T follicular helper cell (primary cell): ENCODE measurements at regions not wholly inside any gene's neighbourhood (a gene's known extent, or its start where the extent isn't known, plus 50 kb on each side); places are given as distances from the start of the nearest gene placed in this dataset.
"Not testable (repeated sequence)": the region's sequence is repeated elsewhere in the genome, so short reads cannot be mapped to it uniquely, and the experiment has no call there.

Source experiments
- DNase-seq: peaks from one replicate; pipeline ENCODE4 v3.0.0-alpha.2; 2020; ENCODE audit warnings: low read depth

- no peak for DNase-seq
These were observed 524.8 kb upstream of the MAN1A1 start for GRCh38 chr6:119874381-119874780.

- no peak for DNase-seq
These were observed 523.5 kb upstream of the MAN1A1 start for GRCh38 chr6:119873107-119873506.

- no peak for DNase-seq
These were observed 522.0 kb upstream of the MAN1A1 start for GRCh38 chr6:119871520-119871919.

- DNase-seq: no peak
These were observed 516.1 kb upstream of the MAN1A1 start for GRCh38 chr6:119865466-119866350.

GRCh38 chr6:119862719-119863118, 513.2 kb upstream of the MAN1A1 start:
- no peak for DNase-seq

- DNase-seq: no peak
These were observed 509.3 kb upstream of the MAN1A1 start for GRCh38 chr6:119858901-119859300.

- DNase-seq: no peak
These were observed 506.6 kb upstream of the MAN1A1 start for GRCh38 chr6:119856136-119856535.

GRCh38 chr6:119848696-119849095, 499.1 kb upstream of the MAN1A1 start:
- no peak for DNase-seq

GRCh38 chr6:119845161-119845560, 495.6 kb upstream of the MAN1A1 start:
- DNase-seq: no peak

GRCh38 chr6:119844387-119844786, 494.8 kb upstream of the MAN1A1 start:
- no peak for DNase-seq

- DNase-seq: no peak
These were observed 492.6 kb upstream of the MAN1A1 start for GRCh38 chr6:119842191-119842590.

GRCh38 chr6:119838043-119838442, 488.5 kb upstream of the MAN1A1 start:
- DNase-seq: no peak

- no peak for DNase-seq
These were observed 484.9 kb upstream of the MAN1A1 start for GRCh38 chr6:119834418-119834817.

- DNase-seq: no peak
These were observed 482.9 kb upstream of the MAN1A1 start for GRCh38 chr6:119832411-119832810.

- DNase-seq: no peak
These were observed 481.1 kb upstream of the MAN1A1 start for GRCh38 chr6:119830494-119831295.

- DNase-seq: no peak
These were observed 480.5 kb upstream of the MAN1A1 start for GRCh38 chr6:119830069-119830468.

- not testable (repeated sequence) for DNase-seq
These were observed 479.9 kb upstream of the MAN1A1 start for GRCh38 chr6:119829499-119829898.

GRCh38 chr6:119829006-119829405, 479.4 kb upstream of the MAN1A1 start:
- DNase-seq: no peak

GRCh38 chr6:119821380-119821779, 471.8 kb upstream of the MAN1A1 start:
- DNase-seq: no peak

- DNase-seq: no peak
These were observed 469.3 kb upstream of the MAN1A1 start for GRCh38 chr6:119818876-119819275.

GRCh38 chr6:119814609-119815400, 465.2 kb upstream of the MAN1A1 start:
- no peak for DNase-seq

GRCh38 chr6:119802464-119802863, 452.9 kb upstream of the MAN1A1 start:
- no peak for DNase-seq
